ENCODE measurements at regions not wholly inside any gene's neighbourhood (a gene's known extent, or its start where the extent isn't known, plus 50 kb on each side); places are given as distances from the start of the nearest gene placed in this dataset.
"Not testable (repeated sequence)": the region's sequence is repeated elsewhere in the genome, so short reads cannot be mapped to it uniquely, and the experiment has no call there.

GRCh38 chr1:29767769-29768425 lies 531.6 kb downstream of the PTPRU start:
- no peak for DNase-seq

- no peak for DNase-seq
Observed at GRCh38 chr1:29767088-29767685, 530.9 kb downstream of the PTPRU start.

DNA sequence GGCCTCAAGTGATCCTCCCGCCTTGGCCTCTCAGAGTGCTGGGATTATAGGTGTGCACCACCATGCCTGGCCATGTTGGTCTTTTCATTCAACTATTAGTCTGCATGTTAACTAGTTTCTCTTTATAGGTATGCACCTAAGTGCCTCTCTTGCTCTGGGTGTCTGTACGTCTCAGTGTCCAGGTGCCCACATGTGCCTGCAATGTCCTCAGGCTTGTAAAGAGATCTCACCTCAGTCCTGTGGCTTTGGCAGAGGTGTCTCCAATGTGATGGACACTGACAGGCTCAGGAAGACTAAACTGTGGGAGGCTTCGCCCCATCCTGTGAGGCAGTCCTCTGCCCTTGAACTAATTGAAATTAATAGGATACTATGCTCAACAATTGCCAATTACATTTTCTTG lies 526.3 kb downstream of the PTPRU start:
- no peak for DNase-seq

GRCh38 chr1:29761159-29761928 lies 525.0 kb downstream of the PTPRU start:
- no peak for DNase-seq

DNA sequence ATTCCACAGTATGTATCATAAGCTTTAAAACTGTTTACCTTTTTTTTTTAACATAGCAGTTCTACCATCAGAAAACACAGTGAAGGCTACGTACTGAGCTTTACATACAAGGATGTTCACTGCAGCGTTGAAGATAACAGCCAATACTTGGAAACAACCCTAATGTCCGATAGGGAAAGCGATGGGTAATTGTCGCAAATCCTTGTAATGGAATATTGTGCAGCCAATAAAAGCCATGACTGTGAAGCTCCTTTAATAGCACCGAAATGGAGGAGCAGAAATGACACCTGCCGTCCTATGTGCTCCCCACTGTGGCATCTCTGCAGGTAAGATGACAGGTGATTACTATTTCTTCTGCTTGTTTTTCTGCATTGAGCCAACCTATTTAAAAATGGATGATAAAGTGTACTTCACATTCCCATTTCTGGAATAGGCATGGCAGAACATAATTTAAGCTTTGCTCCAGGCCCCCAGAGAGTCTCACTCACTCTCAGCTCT lies 523.8 kb downstream of the PTPRU start:
- DNase-seq, result peak in 2 of 3 experiments; percentile 23 to 50

- peak in 2 of 3 experiments; percentile 27 to 77 for DNase-seq
Observed at GRCh38 chr1:29758781-29759499, 522.6 kb downstream of the PTPRU start.

DNA sequence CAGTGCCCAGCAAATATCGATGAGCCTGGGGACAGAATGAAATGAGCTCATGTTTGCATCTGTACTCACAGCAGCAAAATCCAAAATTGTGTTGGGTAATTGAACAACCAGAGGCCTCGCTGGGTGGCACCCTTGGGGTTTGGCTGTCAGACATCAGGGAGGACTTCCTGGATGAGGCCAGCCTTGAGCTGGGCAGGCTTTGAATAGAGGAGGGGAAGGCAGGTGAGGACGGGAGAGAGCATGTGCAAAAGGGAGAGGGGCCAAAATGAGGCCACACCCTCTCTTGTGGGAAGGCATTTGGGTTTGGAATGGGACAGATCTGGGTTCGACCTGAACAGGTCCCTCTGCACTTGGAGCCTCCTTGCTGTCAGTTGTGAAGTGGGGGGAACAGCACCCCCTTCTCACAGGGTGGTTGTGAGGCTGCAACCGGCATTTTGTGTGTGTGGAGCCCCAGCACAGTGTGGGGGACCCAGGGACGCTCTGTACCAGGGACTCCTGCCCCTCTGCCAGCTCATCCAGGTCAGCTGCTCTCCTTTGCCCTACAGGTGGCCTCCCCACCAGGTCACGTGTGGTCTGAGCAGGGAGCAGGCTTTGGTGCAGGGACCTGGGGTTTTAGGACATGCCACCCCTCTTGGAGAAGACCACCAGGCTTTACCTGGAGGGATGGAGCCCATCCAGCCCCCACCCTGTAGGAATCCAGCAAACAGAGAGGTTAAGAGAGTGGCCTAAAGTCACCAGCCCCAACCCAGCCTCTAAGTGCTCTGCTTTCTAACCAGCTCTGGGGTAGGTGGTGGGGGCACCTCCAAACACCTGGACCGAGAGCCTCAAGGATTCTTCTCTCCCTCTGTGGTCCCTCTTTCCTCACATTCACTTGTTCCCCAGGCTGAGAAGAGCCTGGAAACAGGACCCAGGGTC lies 521.8 kb downstream of the PTPRU start:
- DNase-seq, result no peak

DNA sequence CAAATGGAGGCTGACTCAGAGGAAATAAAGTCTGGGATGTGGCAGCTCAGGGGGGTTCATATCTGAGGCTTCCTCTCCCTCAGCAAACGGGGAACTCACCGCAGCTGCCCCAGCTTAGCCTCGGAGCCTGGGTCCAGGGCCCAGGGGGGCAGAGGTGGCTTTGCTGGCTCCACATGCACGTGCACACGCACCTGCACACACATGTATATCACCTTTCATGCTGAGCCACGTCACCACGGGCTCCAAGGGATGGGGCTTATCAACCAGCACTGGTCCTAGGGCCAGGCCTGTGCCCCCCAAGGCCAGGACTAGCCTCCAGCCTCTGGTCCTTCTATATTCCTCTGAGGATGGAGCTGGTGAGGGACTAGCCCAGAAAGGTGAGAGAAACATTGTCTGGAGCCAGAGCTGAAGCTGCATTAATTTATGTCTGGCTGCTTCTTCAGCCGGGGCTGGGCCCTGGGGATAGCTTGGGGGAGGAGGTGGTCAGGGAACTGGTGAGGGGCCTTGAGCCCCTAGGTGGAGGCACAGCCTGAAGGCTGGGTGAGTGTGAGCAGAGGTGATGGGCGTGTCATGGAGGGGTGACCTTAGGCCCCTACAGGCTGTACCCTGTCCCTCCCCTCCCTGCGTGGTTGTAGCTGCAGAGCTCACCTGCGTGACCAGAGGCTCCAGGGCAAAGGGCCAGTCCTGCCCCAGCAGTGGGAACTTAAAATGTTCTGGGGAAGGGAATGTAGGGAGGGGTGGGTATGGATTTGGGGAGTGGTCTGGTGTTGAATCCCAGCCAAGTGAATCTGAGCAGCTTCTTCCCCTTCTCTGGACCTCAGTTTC lies 520.8 kb downstream of the PTPRU start:
- DNase-seq, result no peak

DNA sequence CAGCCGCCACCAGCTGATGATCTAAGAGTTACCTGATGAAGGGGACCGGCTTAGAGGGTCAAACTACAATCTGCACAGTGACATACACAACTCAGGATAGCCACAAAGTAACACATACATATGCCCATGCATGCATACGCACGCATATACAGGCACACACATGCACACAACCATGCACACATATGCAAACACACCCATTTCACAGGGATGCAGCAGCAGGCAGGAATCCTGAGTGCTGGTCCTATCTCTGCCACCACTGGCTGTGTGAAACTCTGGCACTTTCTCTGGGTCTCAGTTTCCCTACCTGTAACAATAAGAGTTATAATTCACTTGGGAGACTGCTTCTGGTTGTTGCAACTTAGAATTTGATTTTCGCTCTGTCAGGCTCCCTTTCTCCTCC lies 520.2 kb downstream of the PTPRU start:
- no peak for DNase-seq

DNA sequence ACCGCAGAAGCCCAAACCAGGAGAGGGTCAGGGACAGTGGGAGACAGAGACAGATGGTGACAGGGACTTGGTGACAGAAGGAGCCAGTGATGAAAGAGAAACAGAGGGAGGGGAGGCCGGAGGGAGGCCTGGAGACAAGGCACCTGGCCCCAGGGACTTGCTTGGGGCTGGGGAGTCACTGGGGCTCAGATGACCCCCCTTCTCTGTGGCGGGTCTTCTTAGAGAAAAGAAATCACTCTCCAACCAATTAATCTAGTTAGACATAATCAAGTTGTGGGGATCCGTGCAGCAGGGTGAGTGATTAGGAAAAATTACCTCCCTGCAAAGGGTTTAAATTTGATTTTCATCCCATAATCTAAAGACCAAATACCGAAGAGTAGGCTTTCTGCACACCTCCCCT lies 519.8 kb downstream of the PTPRU start:
- no peak for DNase-seq

GRCh38 chr1:29755412-29756015 lies 519.2 kb downstream of the PTPRU start:
- DNase-seq, result not testable (repeated sequence)

- peak in 2 of 3 experiments; percentile 51 to 71 for DNase-seq
Observed at GRCh38 chr1:29754573-29755375, 518.5 kb downstream of the PTPRU start.

DNA sequence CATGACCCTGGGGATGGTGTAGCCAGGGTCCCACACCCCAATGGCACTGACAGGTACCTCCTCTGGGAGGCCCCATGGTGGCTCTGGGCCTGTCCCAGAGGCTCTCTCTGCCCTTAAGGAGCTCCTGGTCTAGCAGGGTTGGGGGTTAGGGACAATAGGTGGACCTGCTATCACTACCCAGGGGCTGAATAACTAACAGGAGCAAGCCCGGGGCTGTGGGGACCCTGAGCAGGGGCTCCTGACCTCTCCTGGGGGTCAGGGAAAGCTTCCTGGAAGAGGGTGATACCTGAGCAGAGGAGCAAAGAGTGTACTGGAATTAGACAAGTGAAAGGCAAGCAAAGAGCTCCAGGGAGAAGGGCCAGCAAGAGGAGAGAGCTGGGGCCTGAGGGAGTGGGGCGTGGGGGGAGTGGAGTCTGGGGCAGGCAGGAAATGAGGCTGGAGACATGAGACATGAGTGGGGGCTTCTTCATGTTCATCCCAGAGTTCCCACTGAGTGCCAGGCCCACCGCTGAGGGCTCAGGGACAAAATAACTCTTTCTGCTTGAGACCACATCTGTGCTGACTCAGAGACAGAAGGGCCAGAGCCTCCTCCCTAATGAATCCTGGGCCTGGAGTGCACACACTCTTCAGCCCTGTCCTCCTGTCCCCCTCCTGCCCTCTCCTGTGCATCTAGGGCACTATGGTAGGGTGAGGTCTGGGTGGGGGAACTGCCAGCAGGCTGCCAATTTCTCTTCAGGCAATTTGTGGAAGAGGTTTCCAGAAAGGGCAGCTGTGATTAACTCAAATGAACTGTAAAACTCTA lies 517.6 kb downstream of the PTPRU start:
- DNase-seq, result peak in 2 of 3 experiments; percentile 51 to 71

DNA sequence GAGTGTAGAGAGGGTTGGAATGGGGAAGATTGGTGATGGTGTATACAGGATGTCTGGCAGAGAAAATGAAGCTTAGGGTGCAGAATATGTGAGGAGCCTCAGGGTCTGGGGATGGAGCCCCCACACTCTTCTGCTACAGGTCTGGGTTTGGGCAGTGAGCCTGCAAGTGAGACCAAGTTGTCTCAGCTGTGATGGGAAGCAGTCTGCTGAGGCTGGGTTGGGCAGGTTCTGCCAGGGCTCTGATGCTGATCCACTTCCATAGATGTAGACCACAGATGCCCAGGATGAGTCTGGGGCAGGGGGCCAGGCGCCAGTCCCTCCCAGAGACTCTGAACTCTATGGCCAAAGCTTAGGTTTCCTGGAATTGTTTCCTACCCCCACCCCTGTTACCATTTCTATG lies 516.9 kb downstream of the PTPRU start:
- DNase-seq, result no peak

- no peak for DNase-seq
Observed at GRCh38 chr1:29752141-29752540, 515.8 kb downstream of the PTPRU start.

DNA sequence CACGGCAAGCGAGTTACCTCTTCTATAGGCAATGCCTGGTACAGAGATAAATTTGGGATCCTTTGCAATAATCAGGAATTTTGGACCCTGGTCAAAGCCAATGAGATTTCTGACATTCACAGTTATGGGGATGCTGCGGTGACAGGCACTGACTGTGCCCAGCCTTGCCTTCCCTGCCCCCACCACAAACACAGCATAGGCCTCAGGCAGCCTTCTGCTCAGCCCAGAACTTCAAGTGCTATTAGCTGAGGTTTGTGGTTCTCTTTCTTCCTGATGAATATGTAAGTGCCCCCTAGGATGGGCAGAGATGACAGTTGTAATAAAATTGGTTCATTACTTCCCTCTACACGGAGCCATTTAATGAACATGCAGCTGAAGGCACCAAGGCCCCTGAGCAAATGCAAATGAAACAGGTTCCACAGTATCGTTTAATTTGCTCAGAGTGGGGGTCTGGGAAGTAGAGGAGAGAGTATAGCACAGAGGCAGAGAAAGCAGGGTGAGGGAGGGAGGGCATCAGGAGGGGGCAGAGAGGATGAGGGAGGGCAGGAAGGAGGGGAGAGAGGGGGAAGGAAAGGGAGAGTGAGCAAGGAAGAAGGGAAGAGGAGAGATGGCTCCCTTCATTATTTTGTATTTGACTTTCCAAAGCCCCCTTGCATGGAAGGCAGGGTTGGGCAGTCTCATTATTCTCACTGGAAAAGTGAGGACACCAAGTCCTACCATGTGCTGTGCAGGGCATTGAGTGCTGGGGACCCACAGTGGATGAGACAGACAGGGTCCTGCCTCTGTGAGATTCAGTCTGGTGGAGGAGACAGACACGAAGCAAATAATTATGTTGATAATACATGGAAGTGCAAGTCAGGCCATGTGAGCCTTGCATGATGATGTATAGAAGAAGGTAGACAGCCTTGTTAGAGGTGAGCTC lies 513.0 kb downstream of the PTPRU start:
- DNase-seq, result peak; percentile 26 to 76 (median 53)

GRCh38 chr1:29747196-29747595 lies 510.9 kb downstream of the PTPRU start:
- DNase-seq, result no peak

All from NCI-H1417 (cell line).